ENCODE measurements at regions not wholly inside any gene's neighbourhood (a gene's known extent, or its start where the extent isn't known, plus 50 kb on each side); places are given as distances from the start of the nearest gene placed in this dataset.

- TF ChIP-seq NFIC (IDR thresholded peaks at IDR 0.05): no peak
- TF ChIP-seq RAD21 (IDR thresholded peaks at IDR 0.05; ENCODE audit: low read depth): no peak
- no peak for TF ChIP-seq EP300 (IDR thresholded peaks at IDR 0.05; ENCODE audit: borderline replicate concordance)
- no peak for TF ChIP-seq ZBTB7A (IDR thresholded peaks at IDR 0.05; ENCODE audit: low read depth)
- no peak for TF ChIP-seq TCF12 (IDR thresholded peaks at IDR 0.05; ENCODE audit: low read depth)
- TF ChIP-seq EGR1 (IDR thresholded peaks at IDR 0.05): no peak
- TF ChIP-seq TEAD4 (IDR thresholded peaks at IDR 0.05): no peak
- TF ChIP-seq CREB1 (IDR thresholded peaks at IDR 0.05; ENCODE audit: low read depth): no peak
- TF ChIP-seq FOXM1 (IDR thresholded peaks at IDR 0.05; ENCODE audit: borderline replicate concordance, low read depth): no peak
- TF ChIP-seq, protein P1, sequence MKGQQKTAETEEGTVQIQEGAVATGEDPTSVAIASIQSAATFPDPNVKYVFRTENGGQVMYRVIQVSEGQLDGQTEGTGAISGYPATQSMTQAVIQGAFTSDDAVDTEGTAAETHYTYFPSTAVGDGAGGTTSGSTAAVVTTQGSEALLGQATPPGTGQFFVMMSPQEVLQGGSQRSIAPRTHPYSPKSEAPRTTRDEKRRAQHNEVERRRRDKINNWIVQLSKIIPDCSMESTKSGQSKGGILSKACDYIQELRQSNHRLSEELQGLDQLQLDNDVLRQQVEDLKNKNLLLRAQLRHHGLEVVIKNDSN (IDR thresholded peaks at IDR 0.05): no peak
- no peak for TF ChIP-seq TAF1 (IDR thresholded peaks at IDR 0.05; ENCODE audit: low read depth)
- TF ChIP-seq, protein P2, sequence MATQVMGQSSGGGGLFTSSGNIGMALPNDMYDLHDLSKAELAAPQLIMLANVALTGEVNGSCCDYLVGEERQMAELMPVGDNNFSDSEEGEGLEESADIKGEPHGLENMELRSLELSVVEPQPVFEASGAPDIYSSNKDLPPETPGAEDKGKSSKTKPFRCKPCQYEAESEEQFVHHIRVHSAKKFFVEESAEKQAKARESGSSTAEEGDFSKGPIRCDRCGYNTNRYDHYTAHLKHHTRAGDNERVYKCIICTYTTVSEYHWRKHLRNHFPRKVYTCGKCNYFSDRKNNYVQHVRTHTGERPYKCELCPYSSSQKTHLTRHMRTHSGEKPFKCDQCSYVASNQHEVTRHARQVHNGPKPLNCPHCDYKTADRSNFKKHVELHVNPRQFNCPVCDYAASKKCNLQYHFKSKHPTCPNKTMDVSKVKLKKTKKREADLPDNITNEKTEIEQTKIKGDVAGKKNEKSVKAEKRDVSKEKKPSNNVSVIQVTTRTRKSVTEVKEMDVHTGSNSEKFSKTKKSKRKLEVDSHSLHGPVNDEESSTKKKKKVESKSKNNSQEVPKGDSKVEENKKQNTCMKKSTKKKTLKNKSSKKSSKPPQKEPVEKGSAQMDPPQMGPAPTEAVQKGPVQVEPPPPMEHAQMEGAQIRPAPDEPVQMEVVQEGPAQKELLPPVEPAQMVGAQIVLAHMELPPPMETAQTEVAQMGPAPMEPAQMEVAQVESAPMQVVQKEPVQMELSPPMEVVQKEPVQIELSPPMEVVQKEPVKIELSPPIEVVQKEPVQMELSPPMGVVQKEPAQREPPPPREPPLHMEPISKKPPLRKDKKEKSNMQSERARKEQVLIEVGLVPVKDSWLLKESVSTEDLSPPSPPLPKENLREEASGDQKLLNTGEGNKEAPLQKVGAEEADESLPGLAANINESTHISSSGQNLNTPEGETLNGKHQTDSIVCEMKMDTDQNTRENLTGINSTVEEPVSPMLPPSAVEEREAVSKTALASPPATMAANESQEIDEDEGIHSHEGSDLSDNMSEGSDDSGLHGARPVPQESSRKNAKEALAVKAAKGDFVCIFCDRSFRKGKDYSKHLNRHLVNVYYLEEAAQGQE (IDR thresholded peaks at IDR 0.05; ENCODE audit: low read depth): no peak
- no peak for TF ChIP-seq YY1 (IDR thresholded peaks at IDR 0.05; ENCODE audit: low read depth)
- TF ChIP-seq, protein P3, sequence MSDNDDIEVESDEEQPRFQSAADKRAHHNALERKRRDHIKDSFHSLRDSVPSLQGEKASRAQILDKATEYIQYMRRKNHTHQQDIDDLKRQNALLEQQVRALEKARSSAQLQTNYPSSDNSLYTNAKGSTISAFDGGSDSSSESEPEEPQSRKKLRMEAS (IDR thresholded peaks at IDR 0.05): no peak
- no peak for TF ChIP-seq CEBPB (IDR thresholded peaks at IDR 0.05)
Measured at GRCh38 chr9:3597792-3598191, 72.0 kb upstream of the RFX3 start.

DNA sequence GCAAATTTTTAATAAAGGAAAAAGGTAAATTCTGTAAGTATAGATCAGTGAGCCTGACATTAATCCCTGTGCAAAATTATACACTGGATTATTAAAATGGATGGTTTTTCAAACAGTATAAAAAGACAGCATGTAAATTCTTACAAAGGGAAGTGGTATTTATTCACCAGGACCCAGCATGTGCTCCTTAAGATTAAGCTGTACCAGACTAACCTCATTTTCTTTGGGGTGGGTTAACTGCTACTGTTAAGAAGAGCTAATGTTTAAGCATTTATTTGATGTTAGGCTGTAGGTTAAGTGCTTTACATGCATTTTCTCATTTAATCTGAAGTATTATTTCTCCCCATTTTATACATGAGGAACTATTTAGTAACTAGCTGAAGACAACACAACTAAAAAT, 60.3 kb upstream of the RFX3 start:
- TF ChIP-seq TEAD4 (IDR thresholded peaks at IDR 0.05) (no peak), CEBPB (IDR thresholded peaks at IDR 0.05) (no peak), NFIC (IDR thresholded peaks at IDR 0.05) (no peak), EGR1 (IDR thresholded peaks at IDR 0.05) (no peak), CREB1 (IDR thresholded peaks at IDR 0.05; ENCODE audit: low read depth) (no peak), YY1 (IDR thresholded peaks at IDR 0.05; ENCODE audit: low read depth) (no peak), TCF12 (IDR thresholded peaks at IDR 0.05; ENCODE audit: low read depth) (no peak), FOXM1 (IDR thresholded peaks at IDR 0.05; ENCODE audit: borderline replicate concordance, low read depth) (no peak), ZBTB7A (IDR thresholded peaks at IDR 0.05; ENCODE audit: low read depth) (no peak)
- TF ChIP-seq, protein P2 (IDR thresholded peaks at IDR 0.05; ENCODE audit: low read depth): no peak
- TF ChIP-seq, protein P1 (IDR thresholded peaks at IDR 0.05): no peak
- TF ChIP-seq, protein P3 (IDR thresholded peaks at IDR 0.05): no peak

- TF ChIP-seq EGR1 (IDR thresholded peaks at IDR 0.05) (no peak), CEBPB (IDR thresholded peaks at IDR 0.05) (no peak)
- TF ChIP-seq, protein P1 (IDR thresholded peaks at IDR 0.05): no peak
Measured at GRCh38 chr9:3585606-3586005, 59.8 kb upstream of the RFX3 start.

- TF ChIP-seq TCF12 (IDR thresholded peaks at IDR 0.05; ENCODE audit: low read depth) (no peak), ZBTB7A (IDR thresholded peaks at IDR 0.05; ENCODE audit: low read depth) (no peak), CREB1 (IDR thresholded peaks at IDR 0.05; ENCODE audit: low read depth) (no peak), TAF1 (IDR thresholded peaks at IDR 0.05; ENCODE audit: low read depth) (no peak), CEBPB (IDR thresholded peaks at IDR 0.05) (no peak), TEAD4 (IDR thresholded peaks at IDR 0.05) (no peak), FOXM1 (IDR thresholded peaks at IDR 0.05; ENCODE audit: borderline replicate concordance, low read depth) (no peak), YY1 (IDR thresholded peaks at IDR 0.05; ENCODE audit: low read depth) (no peak), EP300 (IDR thresholded peaks at IDR 0.05; ENCODE audit: borderline replicate concordance) (no peak), EGR1 (IDR thresholded peaks at IDR 0.05) (no peak)
- TF ChIP-seq, protein P2 (IDR thresholded peaks at IDR 0.05; ENCODE audit: low read depth): no peak
- TF ChIP-seq, protein P1 (IDR thresholded peaks at IDR 0.05): no peak
Measured at GRCh38 chr9:3578786-3579185, 53.0 kb upstream of the RFX3 start.

Data from Ishikawa (cell line).